GM08714 (cell line): ENCODE measurements at regions not wholly inside any gene's neighbourhood (a gene's known extent, or its start where the extent isn't known, plus 50 kb on each side); places are given as distances from the start of the nearest gene placed in this dataset.

Source experiments
- H3K4me3 ChIP-seq: fragments of 200-500 bp; sonication (Bioruptor generic); 2 replicates; pipeline ENCODE4 v1.5.1; 2014; ENCODE audit warnings: mild to moderate bottlenecking, low read length, inconsistent platforms
- ZNF274 ChIP-seq: IDR thresholded peaks from 2 replicates; pipeline ENCODE4 v1.6.1; 2012; ENCODE audit warnings: mild to moderate bottlenecking, low read depth, low read length

DNA sequence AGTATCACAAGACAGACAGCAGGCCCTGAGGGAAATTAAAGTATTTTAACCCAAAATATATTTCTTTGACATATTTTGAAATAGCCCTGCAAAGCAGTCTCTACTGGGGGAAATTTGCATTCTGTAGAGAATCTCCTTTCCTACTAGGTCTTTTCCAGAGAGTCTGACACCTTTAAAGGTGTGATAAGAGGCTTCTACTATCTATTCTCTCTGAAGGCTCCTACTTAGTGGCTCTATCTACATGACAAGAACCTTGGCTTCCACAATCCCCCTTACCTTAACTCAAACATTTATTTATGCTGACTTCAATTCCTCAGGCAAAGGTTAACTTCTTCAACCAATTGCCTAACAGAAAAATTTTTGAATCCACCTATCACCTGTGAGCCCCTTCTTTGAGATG lies 174.6 kb upstream of the GALNT5 start:
- no peak for TF ChIP-seq ZNF274
- no peak overlapping the region for H3K4me3 ChIP-seq

DNA sequence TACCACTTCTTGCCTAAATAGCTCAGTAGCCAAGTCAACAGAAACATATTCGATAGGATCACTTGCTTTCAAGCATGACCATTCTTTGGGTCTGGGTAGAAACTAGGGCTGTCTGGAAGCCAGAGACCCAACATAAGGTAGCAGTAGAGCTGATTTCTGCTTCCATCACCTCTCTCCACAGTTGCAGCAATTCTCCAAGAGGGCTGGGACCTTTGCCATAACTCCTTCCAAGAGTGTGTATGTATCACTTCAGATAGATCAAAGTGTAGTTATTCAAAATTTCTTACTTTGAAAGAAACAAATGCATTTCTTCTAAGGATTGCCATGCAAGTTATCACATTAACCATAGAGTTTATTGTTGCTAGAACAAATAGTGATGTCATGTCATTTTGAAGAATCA lies 172.0 kb upstream of the GALNT5 start:
- H3K4me3 ChIP-seq = no peak overlapping the region
- TF ChIP-seq ZNF274 = no peak

DNA sequence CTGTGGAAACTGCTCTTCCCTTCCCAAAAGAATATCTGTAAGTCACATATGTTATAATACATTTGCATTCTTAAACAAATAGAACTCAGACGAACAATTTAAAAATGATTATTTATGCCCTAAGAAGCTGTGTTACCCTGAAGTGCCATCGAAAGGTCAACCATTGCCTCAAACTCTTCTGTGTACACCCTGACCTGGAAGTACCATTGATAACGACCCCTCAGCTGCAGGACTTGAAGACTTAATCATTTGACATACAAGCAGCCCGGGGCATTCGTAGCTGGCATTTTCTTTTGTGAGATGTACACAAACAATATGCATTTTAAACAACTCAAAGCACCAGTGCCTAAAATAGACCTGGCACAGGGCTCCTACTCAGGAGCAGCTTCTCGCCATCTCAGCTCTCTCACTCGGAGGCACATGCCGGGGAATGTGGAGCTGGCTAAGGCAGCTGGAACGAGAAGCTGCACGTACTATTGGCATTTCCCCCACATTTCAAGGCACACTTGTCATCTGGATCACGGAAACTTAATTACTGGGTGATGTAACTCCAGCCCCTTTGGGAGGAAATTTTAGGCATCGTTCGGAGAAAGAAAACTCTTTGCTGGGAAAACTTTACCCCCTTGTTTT lies 170.0 kb upstream of the GALNT5 start:
- no peak overlapping the region for H3K4me3 ChIP-seq
- TF ChIP-seq ZNF274 = no peak

- no peak overlapping the region for H3K4me3 ChIP-seq
- no peak for TF ChIP-seq ZNF274
Measured at GRCh38 chr2:157093666-157094065, 163.8 kb upstream of the GALNT5 start.

DNA sequence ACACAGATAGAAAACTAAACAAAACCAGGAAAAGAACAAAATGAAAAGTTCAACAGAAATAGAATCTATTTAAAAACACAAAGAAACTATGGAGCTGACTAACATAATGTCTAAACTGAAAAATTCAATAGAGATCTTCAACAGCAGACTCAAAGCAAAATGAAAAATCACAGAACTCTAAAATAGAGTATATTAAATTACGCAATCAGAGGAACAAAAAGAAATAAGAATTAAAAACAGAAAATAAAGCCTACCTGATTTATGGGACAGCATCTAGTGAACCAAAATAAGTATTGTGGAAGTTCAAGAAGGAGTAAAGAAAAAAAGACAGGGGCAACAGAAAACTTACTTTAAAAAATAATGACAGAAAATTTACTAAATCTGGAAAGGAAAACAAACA lies 152.1 kb upstream of the GALNT5 start:
- no peak for TF ChIP-seq ZNF274
- H3K4me3 ChIP-seq = no peak overlapping the region

- no peak overlapping the region for H3K4me3 ChIP-seq
- no peak for TF ChIP-seq ZNF274
Measured at GRCh38 chr2:157106950-157107349, 150.6 kb upstream of the GALNT5 start.

GRCh38 chr2:157107460-157107859 lies 150.0 kb upstream of the GALNT5 start:
- no peak overlapping the region for H3K4me3 ChIP-seq
- no peak for TF ChIP-seq ZNF274

GRCh38 chr2:157107877-157108276 lies 149.6 kb upstream of the GALNT5 start:
- TF ChIP-seq ZNF274 = no peak
- H3K4me3 ChIP-seq = no peak overlapping the region

- TF ChIP-seq ZNF274 = no peak
- H3K4me3 ChIP-seq = no peak overlapping the region
Measured at GRCh38 chr2:157122776-157123175, 134.7 kb upstream of the GALNT5 start.

DNA sequence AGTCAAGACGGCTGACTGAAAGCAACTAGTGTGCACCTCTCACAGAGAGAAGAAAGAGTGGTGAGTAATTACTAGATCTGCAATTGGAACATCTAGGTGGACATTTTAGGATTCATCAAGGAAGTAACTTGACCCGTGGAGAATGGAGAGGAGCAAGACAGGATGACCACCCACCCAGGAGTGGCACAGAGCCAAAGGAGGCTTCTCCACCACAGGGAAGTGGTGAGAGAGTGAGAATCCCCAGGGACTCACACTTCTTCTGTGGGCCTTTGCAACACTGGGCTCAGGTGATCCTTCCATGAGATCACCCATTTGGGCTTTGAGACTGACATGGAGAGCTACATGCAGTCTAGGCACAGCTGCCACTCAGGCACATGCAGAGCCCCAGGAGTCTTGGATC lies 132.8 kb upstream of the GALNT5 start:
- no peak for TF ChIP-seq ZNF274
- H3K4me3 ChIP-seq = no peak overlapping the region

DNA sequence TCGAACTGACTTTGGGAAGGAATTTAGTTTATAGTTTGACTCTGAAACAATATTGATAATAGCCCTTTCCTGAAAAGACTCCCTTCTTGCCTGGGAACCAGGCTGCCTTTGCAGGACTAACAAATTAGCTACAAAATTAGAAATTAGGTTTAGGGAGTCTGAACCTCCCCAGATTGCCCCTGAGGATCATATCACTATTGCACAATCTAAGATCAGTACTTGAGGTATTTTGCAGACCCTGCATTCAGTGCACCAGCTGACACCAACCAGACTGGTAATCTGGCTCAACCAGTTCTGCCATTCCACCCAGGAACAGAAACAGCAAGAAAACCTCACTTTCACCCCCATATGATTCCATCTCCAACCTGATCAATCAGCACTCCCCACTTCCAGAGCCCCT lies 131.8 kb upstream of the GALNT5 start:
- no peak for TF ChIP-seq ZNF274
- no peak overlapping the region for H3K4me3 ChIP-seq

- TF ChIP-seq ZNF274 = no peak
- H3K4me3 ChIP-seq = no peak overlapping the region
Measured at GRCh38 chr2:157127249-157128012, 130.1 kb upstream of the GALNT5 start.

- no peak overlapping the region for H3K4me3 ChIP-seq
- TF ChIP-seq ZNF274 = no peak
Measured at GRCh38 chr2:157143901-157144300, 113.6 kb upstream of the GALNT5 start.

DNA sequence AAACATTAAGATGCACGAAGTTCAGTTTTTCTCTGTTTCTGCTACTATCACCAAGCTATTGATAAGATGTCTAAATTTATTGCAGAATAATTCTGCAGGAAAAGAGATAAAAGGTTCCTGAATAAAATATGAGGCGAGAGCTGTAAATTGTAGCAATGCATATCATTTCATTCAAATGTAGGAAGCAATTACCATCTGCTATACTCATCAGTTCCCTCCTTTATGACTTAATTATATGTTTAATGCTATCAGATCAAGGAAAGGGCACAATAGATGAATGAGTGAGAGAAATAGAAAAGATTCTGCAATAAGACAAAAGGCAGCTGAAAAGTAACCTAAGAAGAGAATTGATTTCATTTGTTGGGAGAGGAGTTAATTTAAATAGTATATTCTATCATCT lies 108.2 kb upstream of the GALNT5 start:
- no peak for TF ChIP-seq ZNF274
- no peak overlapping the region for H3K4me3 ChIP-seq

- TF ChIP-seq ZNF274 = no peak
- H3K4me3 ChIP-seq = no peak overlapping the region
Measured at GRCh38 chr2:157150747-157151146, 106.8 kb upstream of the GALNT5 start.
